ENCODE measurements at regions not wholly inside any gene's neighbourhood (a gene's known extent, or its start where the extent isn't known, plus 50 kb on each side); places are given as distances from the start of the nearest gene placed in this dataset.
A peak's percentile ranks its signal among the peaks of the same experiment; 100 is the strongest.

GRCh38 chr2:150552041-150552820, 64.8 kb upstream of the RND3 start:
- 67% methylated on average over 1 of the region's 5 CpGs for WGBS (ENCODE audit: insufficient coverage)
- H3K4me1 ChIP-seq (ENCODE audit: control insufficient read depth, insufficient read depth, low read length), result no peaks in the 10 kb centered on the region
- no peaks in the 10 kb centered on the region for H3K36me3 ChIP-seq (ENCODE audit: control insufficient read depth, insufficient read depth, low read length)
- DNase-seq, result peak; percentile 73
- H3K27me3 ChIP-seq (ENCODE audit: control insufficient read depth, insufficient read depth, low read length), result no peaks in the 10 kb centered on the region
- H3K9me3 ChIP-seq (replicated peaks; ENCODE audit: control insufficient read depth, low read depth, low read length), result no peaks in the 10 kb centered on the region
- no peak overlapping the region for H3K27ac ChIP-seq (ENCODE audit: low read length)
- no peak overlapping the region for H3K4me3 ChIP-seq (ENCODE audit: low read length)

GRCh38 chr2:150549381-150549780, 61.9 kb upstream of the RND3 start:
- WGBS (ENCODE audit: insufficient coverage), result no CpG with 5 or more reads among the region's 2 CpGs
- Histone ChIP-seq H3K4me3 (ENCODE audit: low read length) (no peak overlapping the region), H3K4me1 (ENCODE audit: control insufficient read depth, insufficient read depth, low read length) (no peaks in the 10 kb centered on the region), H3K9me3 (replicated peaks; ENCODE audit: control insufficient read depth, low read depth, low read length) (no peaks in the 10 kb centered on the region), H3K27ac (ENCODE audit: low read length) (no peak overlapping the region), H3K27me3 (ENCODE audit: control insufficient read depth, insufficient read depth, low read length) (no peaks in the 10 kb centered on the region), H3K36me3 (ENCODE audit: control insufficient read depth, insufficient read depth, low read length) (no peaks in the 10 kb centered on the region)
- DNase-seq, result peak; percentile 15

GRCh38 chr2:150548527-150548926, 61.1 kb upstream of the RND3 start:
- no peaks in the 10 kb centered on the region for H3K4me1 ChIP-seq (ENCODE audit: control insufficient read depth, insufficient read depth, low read length)
- no peak overlapping the region for H3K4me3 ChIP-seq (ENCODE audit: low read length)
- H3K27ac ChIP-seq (ENCODE audit: low read length), result no peak overlapping the region
- no peaks in the 10 kb centered on the region for H3K36me3 ChIP-seq (ENCODE audit: control insufficient read depth, insufficient read depth, low read length)
- no peak for DNase-seq
- no peaks in the 10 kb centered on the region for H3K9me3 ChIP-seq (replicated peaks; ENCODE audit: control insufficient read depth, low read depth, low read length)
- WGBS (ENCODE audit: insufficient coverage), result no CpG with 5 or more reads among the region's 2 CpGs
- H3K27me3 ChIP-seq (ENCODE audit: control insufficient read depth, insufficient read depth, low read length), result no peaks in the 10 kb centered on the region

- H3K27me3 ChIP-seq (ENCODE audit: control insufficient read depth, insufficient read depth, low read length), result no peaks in the 10 kb centered on the region
- no peak for DNase-seq
- H3K27ac ChIP-seq (ENCODE audit: low read length), result no peak overlapping the region
- WGBS (ENCODE audit: insufficient coverage), result no CpG with 5 or more reads among the region's 4 CpGs
- H3K4me3 ChIP-seq (ENCODE audit: low read length), result no peak overlapping the region
- no peaks in the 10 kb centered on the region for H3K36me3 ChIP-seq (ENCODE audit: control insufficient read depth, insufficient read depth, low read length)
- no peaks in the 10 kb centered on the region for H3K4me1 ChIP-seq (ENCODE audit: control insufficient read depth, insufficient read depth, low read length)
- H3K9me3 ChIP-seq (replicated peaks; ENCODE audit: control insufficient read depth, low read depth, low read length), result no peaks in the 10 kb centered on the region
Observed at GRCh38 chr2:150545916-150546315, 58.4 kb upstream of the RND3 start.

GRCh38 chr2:150544731-150545130, 57.3 kb upstream of the RND3 start:
- no peak overlapping the region for H3K27ac ChIP-seq (ENCODE audit: low read length)
- no peaks in the 10 kb centered on the region for H3K36me3 ChIP-seq (ENCODE audit: control insufficient read depth, insufficient read depth, low read length)
- WGBS (ENCODE audit: insufficient coverage), result 86% methylated on average over 1 of the region's 3 CpGs
- no peaks in the 10 kb centered on the region for H3K9me3 ChIP-seq (replicated peaks; ENCODE audit: control insufficient read depth, low read depth, low read length)
- no peak for DNase-seq
- no peaks in the 10 kb centered on the region for H3K27me3 ChIP-seq (ENCODE audit: control insufficient read depth, insufficient read depth, low read length)
- no peak overlapping the region for H3K4me3 ChIP-seq (ENCODE audit: low read length)
- no peaks in the 10 kb centered on the region for H3K4me1 ChIP-seq (ENCODE audit: control insufficient read depth, insufficient read depth, low read length)

- Histone ChIP-seq H3K36me3 (ENCODE audit: control insufficient read depth, insufficient read depth, low read length) (no peaks in the 10 kb centered on the region), H3K4me3 (ENCODE audit: low read length) (no peak overlapping the region), H3K27ac (ENCODE audit: low read length) (no peak overlapping the region), H3K27me3 (ENCODE audit: control insufficient read depth, insufficient read depth, low read length) (no peaks in the 10 kb centered on the region), H3K9me3 (replicated peaks; ENCODE audit: control insufficient read depth, low read depth, low read length) (no peaks in the 10 kb centered on the region), H3K4me1 (ENCODE audit: control insufficient read depth, insufficient read depth, low read length) (no peaks in the 10 kb centered on the region)
- WGBS (ENCODE audit: insufficient coverage), result 98% methylated on average over 28 of the region's 30 CpGs
- no peak for DNase-seq
Observed at GRCh38 chr2:150542692-150543091, 55.2 kb upstream of the RND3 start.

GRCh38 chr2:150542172-150542571, 54.7 kb upstream of the RND3 start:
- Histone ChIP-seq H3K4me3 (ENCODE audit: low read length) (no peak overlapping the region), H3K27ac (ENCODE audit: low read length) (no peak overlapping the region), H3K36me3 (ENCODE audit: control insufficient read depth, insufficient read depth, low read length) (no peaks in the 10 kb centered on the region), H3K9me3 (replicated peaks; ENCODE audit: control insufficient read depth, low read depth, low read length) (no peaks in the 10 kb centered on the region), H3K4me1 (ENCODE audit: control insufficient read depth, insufficient read depth, low read length) (no peaks in the 10 kb centered on the region), H3K27me3 (ENCODE audit: control insufficient read depth, insufficient read depth, low read length) (no peaks in the 10 kb centered on the region)
- WGBS (ENCODE audit: insufficient coverage), result 100% methylated on average over 2 of the region's 19 CpGs
- no peak for DNase-seq

GRCh38 chr2:150538651-150539201, 51.3 kb upstream of the RND3 start:
- Histone ChIP-seq H3K4me1 (ENCODE audit: control insufficient read depth, insufficient read depth, low read length) (no peaks in the 10 kb centered on the region), H3K27ac (ENCODE audit: low read length) (peak overlapping the region; percentile 16), H3K36me3 (ENCODE audit: control insufficient read depth, insufficient read depth, low read length) (no peaks in the 10 kb centered on the region), H3K9me3 (replicated peaks; ENCODE audit: control insufficient read depth, low read depth, low read length) (no peaks in the 10 kb centered on the region), H3K27me3 (ENCODE audit: control insufficient read depth, insufficient read depth, low read length) (no peaks in the 10 kb centered on the region), H3K4me3 (ENCODE audit: low read length) (no peak overlapping the region)
- no CpG with 5 or more reads among the region's 7 CpGs for WGBS (ENCODE audit: insufficient coverage)
- peak; percentile 89 for DNase-seq
